IMR-90 (cell line): ENCODE measurements at regions not wholly inside any gene's neighbourhood (a gene's known extent, or its start where the extent isn't known, plus 50 kb on each side); places are given as distances from the start of the nearest gene placed in this dataset.

Experiments used
- ATAC-seq: fragments of 200-7000 bp; cut with Tn5 transposase; 2 replicates; pipeline ENCODE4 v1.9.1; 2020; ENCODE audit warnings: low read depth, mild to moderate bottlenecking, moderate library complexity
- BruUV-seq: library from RNA; stranded (reverse); fragments of 400-500 nt; replicated peaks from 2 replicates; lab custom pipeline; 2021; lab: Mats Ljungman, UMichigan
- CTCF ChIA-PET: fragments of 300-600 bp; formaldehyde crosslinking; extraction: SDS; loops from one replicate; lab custom pipeline; 2021; ENCODE audit warnings: antibody characterized with exemption; lab: Yijun Ruan, JAX
- POLR2A ChIA-PET: fragments of 300-600 bp; sonication (Branson Sonifier 250); formaldehyde crosslinking; loops from one replicate; lab custom pipeline; 2022; ENCODE audit warnings: antibody characterized with exemption; ENCODE audit not compliant: unreplicated experiment; lab: Charles Lee
- DNase-seq: peaks from one replicate; pipeline ENCODE4 v3.0.0; 2013
- H2AFZ ChIP-seq: replicated peaks from 2 replicates; pipeline ENCODE3; 2013; ENCODE audit warnings: low read length, mild to moderate bottlenecking; ENCODE audit not compliant: poor library complexity
- H2AK5ac ChIP-seq: 2 replicates; pipeline ENCODE4 v1.6.1; 2013; ENCODE audit warnings: low read depth, low read length, inconsistent platforms
- H2AK9ac ChIP-seq: replicated peaks from 2 replicates; pipeline ENCODE3; 2013; ENCODE audit warnings: mild to moderate bottlenecking, low read depth, low read length, moderate library complexity; ENCODE audit not compliant: poor library complexity
- H2BK120ac ChIP-seq: 2 replicates; pipeline ENCODE4 v1.6.1; 2013; ENCODE audit warnings: low read depth, low read length, inconsistent platforms
- H2BK15ac ChIP-seq: 3 replicates; pipeline ENCODE4 v1.6.1; 2013; ENCODE audit warnings: low read depth, low read length, inconsistent platforms
- H2BK20ac ChIP-seq: 2 replicates; pipeline ENCODE4 v1.6.1; 2013; ENCODE audit warnings: low read depth, mild to moderate bottlenecking, inconsistent platforms, low read length, moderate library complexity
- H2BK5ac ChIP-seq: 2 replicates; pipeline ENCODE4 v1.6.1; 2013; ENCODE audit warnings: mild to moderate bottlenecking, low read depth, low read length, inconsistent platforms; ENCODE audit not compliant: poor library complexity, severe bottlenecking
- H3K14ac ChIP-seq: replicated peaks from 2 replicates; pipeline ENCODE4 v1.6.1; 2013; ENCODE audit warnings: low read depth, low read length, inconsistent platforms
- H3K18ac ChIP-seq: 2 replicates; pipeline ENCODE4 v1.6.1; 2013; ENCODE audit warnings: low read depth, low read length, control low read depth
- H3K23ac ChIP-seq: 2 replicates; pipeline ENCODE4 v1.6.1; 2013; ENCODE audit warnings: low read depth, low read length, inconsistent platforms
- H3K27ac ChIP-seq: 2 replicates; pipeline ENCODE4 v1.5.1; 2013; ENCODE audit warnings: mild to moderate bottlenecking, control low read depth, low read length; ENCODE audit not compliant: insufficient read depth
- H3K27me3 ChIP-seq: 2 replicates; pipeline ENCODE4 v1.6.1; 2013; ENCODE audit warnings: low read length; ENCODE audit not compliant: control insufficient read depth, insufficient read depth
- H3K36me3 ChIP-seq: 2 replicates; pipeline ENCODE4 v1.6.1; 2013; ENCODE audit warnings: low read length, mixed read lengths; ENCODE audit not compliant: control insufficient read depth, insufficient read depth
- H3K4ac ChIP-seq: 2 replicates; pipeline ENCODE4 v1.6.1; 2013; ENCODE audit warnings: low read depth, low read length, inconsistent platforms
- H3K4me1 ChIP-seq: 2 replicates; pipeline ENCODE4 v1.6.1; 2013; ENCODE audit warnings: low read length, mixed read lengths; ENCODE audit not compliant: control insufficient read depth, insufficient read depth
- H3K4me2 ChIP-seq: 2 replicates; pipeline ENCODE4 v1.6.1; 2013; ENCODE audit warnings: low read depth, mild to moderate bottlenecking, control low read depth, low read length, moderate library complexity
- H3K4me3 ChIP-seq: 2 replicates; pipeline ENCODE4 v1.5.1; 2013; ENCODE audit warnings: low read depth, mild to moderate bottlenecking, control low read depth, low read length, moderate library complexity; ENCODE audit not compliant: insufficient read depth
- H3K56ac ChIP-seq: 2 replicates; pipeline ENCODE4 v1.6.1; 2013; ENCODE audit warnings: low read length, inconsistent platforms; ENCODE audit not compliant: insufficient read depth; ENCODE audit errors: extremely low read depth
- H3K79me1 ChIP-seq, 2 experiments: 2 replicates each; pipeline ENCODE4 v1.6.1; 2013; ENCODE audit warnings: low read length in 2 of 2, inconsistent platforms in 1 of 2, low read depth in 1 of 2
- H3K9ac ChIP-seq: 2 replicates; pipeline ENCODE4 v1.6.1; 2013; ENCODE audit warnings: low read depth, low read length, control low read depth
- H3K9me1 ChIP-seq: 2 replicates; pipeline ENCODE4 v1.6.1; 2013; ENCODE audit warnings: low read length, inconsistent platforms; ENCODE audit not compliant: insufficient read depth
- H3K9me3 ChIP-seq: 2 replicates; pipeline ENCODE4 v1.6.1; 2013; ENCODE audit warnings: low read length; ENCODE audit not compliant: control insufficient read depth, insufficient read depth
- H4K20me1 ChIP-seq: 2 replicates; pipeline ENCODE4 v1.6.1; 2013; ENCODE audit warnings: low read length, inconsistent platforms; ENCODE audit not compliant: insufficient read depth
- H4K5ac ChIP-seq: 2 replicates; pipeline ENCODE4 v1.6.1; 2013; ENCODE audit warnings: mild to moderate bottlenecking, low read depth, low read length, control low read depth
- H4K8ac ChIP-seq, 2 experiments: 2 replicates each; pipeline ENCODE4 v1.6.1; 2013; ENCODE audit warnings: low read depth in 2 of 2, low read length in 2 of 2, control low read depth in 1 of 2, inconsistent platforms in 1 of 2
- H4K91ac ChIP-seq: 2 replicates; pipeline ENCODE4 v1.6.1; 2013; ENCODE audit warnings: low read depth, low read length, inconsistent platforms; ENCODE audit not compliant: insufficient read depth
- CTCF ChIP-seq: conservative IDR thresholded peaks from 2 replicates; pipeline ENCODE4 v1.5.1; 2012; ENCODE audit warnings: mild to moderate bottlenecking, low read depth, low read length, improper control_type of control experiment
- MAFK ChIP-seq: IDR thresholded peaks from 2 replicates; pipeline ENCODE4 v1.6.1; 2012; ENCODE audit warnings: low read depth, low read length, improper control_type of control experiment
- MAZ ChIP-seq: IDR thresholded peaks from 2 replicates; pipeline ENCODE4 v1.6.1; 2012; ENCODE audit warnings: low read depth, mild to moderate bottlenecking, low read length, improper control_type of control experiment, moderate library complexity, borderline replicate concordance
- MXI1 ChIP-seq: IDR thresholded peaks from 2 replicates; pipeline ENCODE4 v1.6.1; 2012; ENCODE audit warnings: low read depth, mild to moderate bottlenecking, low read length, moderate library complexity, borderline replicate concordance
- NFE2L2 ChIP-seq: fragments of 150-350 bp; IDR thresholded peaks from 2 replicates; pipeline ENCODE4 v1.6.1; 2016; ENCODE audit warnings: low read depth, mild to moderate bottlenecking, low read length
- POLR2A ChIP-seq: IDR thresholded peaks from 2 replicates; pipeline ENCODE4 v1.6.1; 2012; ENCODE audit warnings: mild to moderate bottlenecking, low read depth, low read length
- RFX5 ChIP-seq: IDR thresholded peaks from 2 replicates; pipeline ENCODE4 v1.8.0; 2012; ENCODE audit warnings: low read depth, mild to moderate bottlenecking, low read length, moderate library complexity
- USF2 ChIP-seq: fragments of 150-350 bp; IDR thresholded peaks from 2 replicates; pipeline ENCODE4 v1.6.1; 2017; ENCODE audit warnings: mild to moderate bottlenecking, antibody characterized with exemption, low read length, low read depth
- dilution Hi-C: fragments of 300-500 bp; cut with HindIII; formaldehyde crosslinking; loops from one replicate; pipeline ENCODE4 v1.14.3; 2018; ENCODE audit warnings: low sequenced_read_pairs; ENCODE audit not compliant: unreplicated experiment
- in situ Hi-C: fragments of 300-500 bp; cut with MboI; formaldehyde crosslinking; loops from 3 replicates; pipeline ENCODE4 v1.14.3; 2019; ENCODE audit warnings: low sequenced_read_pairs, inconsistent platforms, mixed read lengths
- intact Hi-C: fragments of 100-400 bp; cut with micrococcal nuclease; formaldehyde crosslinking; loops from 2 replicates; pipeline ENCODE4 v1.10.0; 2022

DNA sequence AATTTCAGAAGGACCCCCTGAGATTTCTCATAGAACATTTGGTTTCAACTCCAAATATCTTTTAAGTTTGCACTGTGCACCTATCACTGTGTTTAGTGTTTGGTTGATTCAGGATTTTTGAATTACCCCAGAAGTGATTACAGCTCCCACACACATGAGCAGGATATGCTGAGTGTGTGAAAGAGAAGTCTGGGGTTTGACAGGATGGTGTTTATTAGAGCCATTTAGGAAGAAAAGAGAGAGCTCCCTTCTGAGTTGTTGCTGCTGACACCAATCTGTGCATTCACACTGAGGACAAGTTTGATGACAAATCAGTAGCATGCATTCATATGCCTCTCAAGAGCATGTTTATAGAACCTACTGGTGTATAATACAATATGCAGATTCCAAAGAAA, 118.1 kb downstream of the RPL22L1 start:
- no peaks in the 10 kb centered on the region for H3K36me3 ChIP-seq
- peaks cover 25% of the 10 kb centered on the region for H3K9me1 ChIP-seq
- peak overlapping the region; percentile 85 for H2AK9ac ChIP-seq
- H4K91ac ChIP-seq, result peak overlapping the region; percentile 100
- peak overlapping the region; percentile 86 to 98 for H4K8ac ChIP-seq
- ChIA-PET POLR2A (interaction anchor here (0.9 to 1.5 kb wide), 4 partner anchors 25 to 58 kb away, joined by 3 to 6 read pairs (median 4); no protein-coding TSS in a partner anchor), CTCF (interaction anchor here (0.8 to 1.4 kb wide), 4 partner anchors 10 to 61 kb away, joined by 3 to 7 read pairs (median 4); no protein-coding TSS in a partner anchor)
- DNase-seq (peak; percentile 48), ATAC-seq (peak; percentile 18)
- H3K18ac ChIP-seq, result peak overlapping the region; percentile 99
- no TSS peak for BruUV-seq
- H2AFZ ChIP-seq, result peak overlapping the region; percentile 6
- intact Hi-C loops, result loop anchor here (1.0 to 10.0 kb wide), 5 partner anchors 25 to 1023 kb away; partner anchors contain the start of gene CLDN11
- no peaks in the 10 kb centered on the region for H3K27me3 ChIP-seq
- H3K4me3 ChIP-seq, result no peak overlapping the region
- peak overlapping the region; percentile 92 for H2AK5ac ChIP-seq
- peak overlapping the region; percentile 75; the same call in 2 of the 3 replicates for H2BK15ac ChIP-seq
- peak overlapping the region; percentile 97 for H3K27ac ChIP-seq
- peak overlapping the region; percentile 77 for H4K5ac ChIP-seq
- H3K4me2 ChIP-seq, result peak overlapping the region; percentile 43
- peak overlapping the region; percentile 100 for H3K23ac ChIP-seq
- in situ Hi-C loops, result no loop called here
- dilution Hi-C loops, result no loop called here
- peak overlapping the region; percentile 99 for H2BK5ac ChIP-seq
- peak overlapping the region; percentile 100 for H2BK120ac ChIP-seq
- no peaks in the 10 kb centered on the region for H3K9me3 ChIP-seq
- H3K79me1 ChIP-seq, result peaks cover 0 to 8% of the 10 kb centered on the region in 2 experiments; a peak in 2 of 4 replicates
- TF ChIP-seq NFE2L2 (no peak), POLR2A (no peak), MXI1 (no peak), MAFK (peak; percentile 24), USF2 (no peak), RFX5 (no peak), MAZ (no peak), CTCF (no peak)
- peak overlapping the region; percentile 100 for H3K4ac ChIP-seq
- H3K14ac ChIP-seq, result peak overlapping the region; percentile 99
- H4K20me1 ChIP-seq, result no peaks in the 10 kb centered on the region
- H2BK20ac ChIP-seq, result peak overlapping the region; percentile 100
- peak overlapping the region; percentile 98 for H3K56ac ChIP-seq
- peak overlapping the region; percentile 21 for H3K9ac ChIP-seq
- H3K4me1 ChIP-seq, result peaks cover 28% of the 10 kb centered on the region
